ENCODE measurements at regions not wholly inside any gene's neighbourhood (a gene's known extent, or its start where the extent isn't known, plus 50 kb on each side); places are given as distances from the start of the nearest gene placed in this dataset.

DNA sequence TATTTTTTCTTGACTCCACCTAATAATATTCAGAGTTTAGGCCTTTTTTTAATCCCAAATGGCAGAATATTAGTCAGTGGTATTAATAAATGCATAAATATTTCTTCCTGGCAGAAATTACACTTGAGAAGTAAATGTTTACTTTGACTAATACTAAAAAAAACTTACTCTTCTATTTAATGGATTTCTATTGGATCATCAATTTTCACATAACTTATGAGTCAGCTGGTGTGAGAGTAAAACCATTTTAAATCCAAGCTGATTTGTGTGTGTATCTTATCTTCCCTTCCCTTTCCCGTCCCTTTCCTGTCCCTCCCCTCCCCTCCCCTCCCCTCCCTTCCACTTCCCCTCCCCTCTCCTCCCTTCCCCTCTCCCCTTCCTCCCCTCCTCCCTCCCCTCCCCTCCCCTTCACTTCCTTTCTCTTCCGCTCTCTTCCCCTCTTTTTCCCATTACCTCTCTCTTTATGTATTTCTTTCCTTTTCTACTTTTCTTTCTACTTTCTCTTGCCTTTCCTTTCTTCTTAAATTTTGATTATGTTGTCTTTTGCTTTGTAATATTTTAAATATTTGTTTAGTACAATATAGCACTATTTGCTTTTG is 630.1 kb upstream of the EPHA5 start:
- TF ChIP-seq EZH2 (IDR thresholded peaks at IDR 0.05; ENCODE audit: low read length, missing control alignments) = no peak
- TF ChIP-seq, protein P1, sequence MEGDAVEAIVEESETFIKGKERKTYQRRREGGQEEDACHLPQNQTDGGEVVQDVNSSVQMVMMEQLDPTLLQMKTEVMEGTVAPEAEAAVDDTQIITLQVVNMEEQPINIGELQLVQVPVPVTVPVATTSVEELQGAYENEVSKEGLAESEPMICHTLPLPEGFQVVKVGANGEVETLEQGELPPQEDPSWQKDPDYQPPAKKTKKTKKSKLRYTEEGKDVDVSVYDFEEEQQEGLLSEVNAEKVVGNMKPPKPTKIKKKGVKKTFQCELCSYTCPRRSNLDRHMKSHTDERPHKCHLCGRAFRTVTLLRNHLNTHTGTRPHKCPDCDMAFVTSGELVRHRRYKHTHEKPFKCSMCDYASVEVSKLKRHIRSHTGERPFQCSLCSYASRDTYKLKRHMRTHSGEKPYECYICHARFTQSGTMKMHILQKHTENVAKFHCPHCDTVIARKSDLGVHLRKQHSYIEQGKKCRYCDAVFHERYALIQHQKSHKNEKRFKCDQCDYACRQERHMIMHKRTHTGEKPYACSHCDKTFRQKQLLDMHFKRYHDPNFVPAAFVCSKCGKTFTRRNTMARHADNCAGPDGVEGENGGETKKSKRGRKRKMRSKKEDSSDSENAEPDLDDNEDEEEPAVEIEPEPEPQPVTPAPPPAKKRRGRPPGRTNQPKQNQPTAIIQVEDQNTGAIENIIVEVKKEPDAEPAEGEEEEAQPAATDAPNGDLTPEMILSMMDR (conservative IDR thresholded peaks at IDR 0.05 in 1 of 2, IDR thresholded peaks at IDR 0.05 in 1 of 2; ENCODE audit: low read depth in 1 of 2, low read length in 2 of 2) = no peak
